Ureter (tissue), 1 donor: ENCODE measurements at regions not wholly inside any gene's neighbourhood (a gene's known extent, or its start where the extent isn't known, plus 50 kb on each side); places are given as distances from the start of the nearest gene placed in this dataset.
"Not testable (repeated sequence)": the region's sequence is repeated elsewhere in the genome, so short reads cannot be mapped to it uniquely, and the experiment has no call there.

Experiments
- DNase-seq: peaks from one replicate; pipeline ENCODE4 v3.0.0-alpha.2; 2020; ENCODE audit warnings: low spot score
- donor health status: DM: yes; HTN: yes; CAD: no.

DNA sequence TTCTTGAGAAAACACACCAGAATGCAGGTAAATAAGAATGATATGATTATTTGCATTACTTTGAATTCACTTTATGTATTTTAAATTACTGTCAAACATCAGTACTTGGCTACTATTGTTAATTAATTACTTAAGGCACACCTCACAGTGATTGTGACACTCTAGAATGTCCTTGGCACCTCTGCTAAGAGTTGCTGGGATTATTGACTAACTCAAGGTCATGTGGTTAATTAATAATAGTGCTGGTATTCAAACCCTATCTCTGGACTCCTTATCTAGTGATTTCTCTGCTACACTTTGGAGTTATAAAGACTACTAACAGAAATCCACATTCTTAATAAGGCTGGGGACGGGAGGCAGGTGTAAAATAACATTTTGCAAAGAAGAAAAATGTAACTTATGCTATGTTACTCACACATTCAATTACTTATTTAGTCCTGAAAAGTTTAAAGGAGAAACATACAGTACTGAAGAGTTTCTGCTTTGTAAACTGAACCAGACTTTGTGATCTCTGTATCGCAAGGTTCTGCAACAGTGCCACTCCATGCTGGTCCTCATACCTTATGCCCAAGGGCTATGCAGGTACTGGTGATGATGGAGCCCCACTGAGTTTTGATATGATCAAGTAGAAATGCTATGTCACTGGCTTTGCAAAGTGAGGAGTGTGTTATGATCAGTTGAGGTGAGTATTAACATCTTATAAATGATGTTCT, 242.7 kb downstream of the MID1IP1 start:
- no peak for DNase-seq

DNA sequence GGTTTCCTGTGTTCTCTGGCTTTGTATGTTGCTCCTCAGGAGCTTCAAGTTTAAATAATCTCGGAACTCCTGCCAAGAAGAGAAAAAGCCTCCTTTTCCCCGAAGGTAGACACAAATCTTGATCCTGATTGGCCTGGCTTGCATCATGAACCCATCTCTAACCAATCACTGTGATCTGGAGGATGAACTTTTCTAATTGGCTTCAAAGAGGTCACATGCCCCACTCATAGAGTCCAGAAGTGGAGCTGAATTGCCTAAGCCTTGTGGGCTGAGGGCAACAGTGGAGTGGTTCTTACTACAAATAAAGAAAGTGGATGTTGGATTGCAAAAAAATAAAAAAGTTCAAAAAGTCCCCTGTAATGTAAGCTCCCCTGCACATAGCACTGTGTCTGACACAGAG, 245.9 kb downstream of the MID1IP1 start:
- no peak for DNase-seq

DNA sequence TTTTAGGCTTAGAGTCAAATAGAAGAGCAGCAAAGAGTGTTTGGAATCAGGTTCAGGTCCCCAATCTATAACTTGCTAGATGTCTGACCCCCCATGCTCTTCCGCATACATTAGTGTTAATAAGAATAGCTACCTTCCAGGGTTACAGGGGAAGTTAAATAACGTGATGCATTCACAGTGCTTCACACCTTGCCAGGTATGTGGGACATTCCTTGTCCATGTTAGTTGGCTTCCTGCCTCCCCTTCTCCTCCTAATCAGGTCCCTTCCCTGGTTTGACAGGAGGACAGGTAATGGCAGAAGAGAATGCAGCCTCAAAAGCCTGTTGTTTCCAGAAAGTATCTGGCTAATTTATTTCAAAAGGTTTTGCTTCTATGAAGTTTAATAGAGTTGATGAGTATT, 248.7 kb downstream of the MID1IP1 start:
- DNase-seq = no peak

DNA sequence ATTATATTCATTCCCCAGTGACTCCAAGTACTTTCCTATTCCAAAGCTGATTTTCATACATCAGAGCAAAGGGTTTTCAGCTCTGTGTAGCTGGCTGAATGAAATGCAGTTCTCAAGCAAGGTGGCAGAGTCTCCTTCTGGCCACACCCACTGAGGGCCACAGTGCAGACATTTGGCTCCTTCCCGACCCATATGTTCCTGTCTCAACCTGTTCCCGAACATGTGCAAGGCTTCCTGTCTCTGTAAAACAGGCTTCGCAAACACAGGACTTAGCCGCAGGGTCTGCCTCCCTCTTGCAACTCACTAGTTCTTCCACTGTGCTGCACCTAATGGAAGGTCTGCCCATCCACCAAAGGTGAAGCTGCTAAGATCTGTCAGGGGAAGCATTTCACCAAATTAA, 249.2 kb downstream of the MID1IP1 start:
- DNase-seq = peak; percentile 51

DNA sequence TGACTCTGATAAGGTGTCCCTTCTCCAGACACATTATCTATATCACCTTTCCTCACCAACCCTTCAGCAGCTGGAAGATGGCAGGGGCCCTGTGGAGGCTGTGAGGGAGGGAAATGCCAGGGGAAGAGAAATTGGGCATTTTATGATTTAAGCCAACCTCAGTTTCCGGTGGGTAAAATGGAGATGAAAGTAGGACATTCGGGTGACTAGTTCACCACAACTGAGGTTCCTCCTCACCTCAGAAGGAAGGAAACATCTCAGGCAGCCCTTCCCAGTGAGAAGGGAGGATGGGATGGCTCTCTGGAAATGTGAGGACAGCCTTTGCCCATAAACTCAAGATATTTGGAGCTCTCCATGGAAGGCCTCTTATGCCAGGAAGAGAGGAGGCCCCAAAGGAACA, 251.5 kb downstream of the MID1IP1 start:
- DNase-seq = no peak

DNA sequence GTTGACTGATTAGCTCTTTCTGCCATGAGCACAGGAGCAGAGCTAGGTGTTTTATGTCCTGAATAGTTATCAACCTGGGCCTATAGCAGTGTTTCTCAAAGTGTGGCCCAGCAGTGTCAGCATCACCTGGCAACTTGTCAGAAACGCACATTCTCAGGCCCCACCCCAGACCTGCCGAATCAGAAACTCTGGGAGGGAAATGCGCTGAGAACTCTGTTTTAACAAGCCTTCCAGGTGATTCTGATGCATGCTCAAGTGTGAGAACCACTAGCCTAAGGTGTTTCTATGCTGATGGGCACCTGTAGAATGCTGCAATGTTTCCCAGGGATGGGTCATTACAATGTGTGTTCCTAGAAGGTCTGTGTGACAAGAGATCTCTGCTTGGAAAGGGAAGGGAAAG, 257.5 kb downstream of the MID1IP1 start:
- DNase-seq = no peak

DNA sequence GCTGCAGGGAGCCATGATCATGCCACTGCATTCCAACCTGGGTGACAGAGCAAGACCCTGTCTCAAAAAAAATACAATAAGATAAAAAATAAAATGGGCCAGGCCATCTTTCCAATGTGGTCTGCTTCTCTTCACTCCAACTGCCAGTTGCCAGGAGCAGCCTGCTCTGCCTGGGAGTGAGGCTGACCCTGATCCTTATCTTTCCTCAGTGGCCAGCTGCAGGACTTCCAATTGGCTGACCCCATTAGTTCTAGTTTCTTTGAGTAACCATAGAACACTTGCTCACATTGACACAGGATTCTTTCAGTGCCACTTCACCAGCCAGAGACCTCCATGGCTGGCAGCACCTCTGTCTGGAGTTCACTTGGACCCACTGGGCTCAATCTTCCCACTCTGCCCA, 258.6 kb downstream of the MID1IP1 start:
- no peak for DNase-seq

DNA sequence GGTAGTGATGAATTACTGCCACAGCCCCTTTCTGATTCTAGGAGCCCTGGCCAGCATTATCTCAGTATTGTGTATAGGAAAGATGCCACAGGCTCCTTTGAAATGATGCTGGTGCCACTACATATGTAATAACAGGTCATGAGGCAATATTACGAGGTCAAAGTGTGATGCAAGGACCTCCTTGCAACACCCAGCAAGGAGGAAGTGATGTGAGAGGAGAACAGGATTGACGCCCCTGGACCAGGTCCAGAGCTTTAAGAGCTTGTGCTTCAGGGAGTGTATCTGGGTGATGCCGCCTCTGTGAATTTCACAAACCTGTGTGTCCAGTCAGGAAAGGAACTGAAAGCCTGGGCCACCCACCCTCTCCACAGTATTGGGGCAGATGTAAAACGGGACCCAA, 261.8 kb downstream of the MID1IP1 start:
- peak; percentile 66 for DNase-seq

DNA sequence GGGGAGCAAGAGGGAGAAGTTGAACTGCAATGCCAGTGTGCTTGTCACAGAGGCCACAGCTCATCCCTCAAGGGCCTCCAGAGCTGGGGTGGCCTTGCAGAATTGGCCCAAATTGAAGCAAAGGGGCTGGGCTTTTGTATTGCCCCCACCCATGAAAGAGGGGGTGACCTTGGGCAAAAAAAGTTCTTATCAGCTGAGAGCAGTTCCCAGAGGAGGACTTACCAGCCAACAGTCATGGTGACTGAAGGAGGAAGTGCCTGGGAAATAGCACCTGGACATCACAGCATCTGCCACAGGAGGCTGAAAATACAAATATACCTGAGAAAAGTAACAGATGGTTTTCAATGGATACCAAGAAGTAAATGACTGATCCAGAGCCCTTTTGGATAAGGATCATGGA, 262.4 kb downstream of the MID1IP1 start:
- DNase-seq = no peak

DNA sequence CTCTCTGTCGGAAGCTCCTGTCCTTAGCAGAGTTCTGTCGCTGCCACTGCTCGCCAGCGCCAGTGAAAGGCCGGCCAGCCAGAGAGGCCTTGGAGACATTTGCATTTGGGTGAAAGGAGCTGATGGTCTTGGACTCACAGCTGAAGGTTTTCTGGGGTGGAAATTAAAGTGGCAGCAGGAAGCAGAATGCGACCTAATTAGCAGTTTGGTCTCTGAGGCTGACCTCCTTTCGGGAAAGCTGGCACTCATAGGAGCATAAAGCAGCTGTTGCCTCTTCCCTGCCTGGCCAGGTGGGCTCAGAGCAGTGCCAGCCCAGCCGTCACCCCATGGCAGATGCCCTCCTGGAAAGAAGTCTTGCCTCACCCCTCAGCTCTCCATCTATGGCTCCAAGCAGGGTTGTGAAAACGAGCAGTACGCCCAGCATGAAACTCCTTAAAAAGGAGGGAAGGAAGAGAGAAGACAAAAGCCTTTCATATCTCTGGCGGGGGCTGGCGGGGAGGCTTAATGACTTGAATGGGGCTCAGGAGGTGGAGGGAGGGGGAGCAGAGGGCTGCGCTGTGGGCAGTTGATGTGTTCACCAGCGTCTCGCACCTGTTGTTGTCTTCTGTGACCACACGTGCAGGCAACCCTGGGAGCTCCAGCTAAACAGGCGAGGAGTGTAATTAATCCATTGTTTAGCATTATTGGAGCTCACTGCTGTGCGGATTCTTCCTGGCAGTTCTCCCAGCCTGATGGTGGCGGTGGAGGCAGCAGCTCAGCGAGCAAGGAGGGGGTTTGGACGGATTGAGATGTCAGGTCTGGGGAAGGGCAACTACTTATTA, 264.0 kb downstream of the MID1IP1 start:
- DNase-seq = no peak

DNA sequence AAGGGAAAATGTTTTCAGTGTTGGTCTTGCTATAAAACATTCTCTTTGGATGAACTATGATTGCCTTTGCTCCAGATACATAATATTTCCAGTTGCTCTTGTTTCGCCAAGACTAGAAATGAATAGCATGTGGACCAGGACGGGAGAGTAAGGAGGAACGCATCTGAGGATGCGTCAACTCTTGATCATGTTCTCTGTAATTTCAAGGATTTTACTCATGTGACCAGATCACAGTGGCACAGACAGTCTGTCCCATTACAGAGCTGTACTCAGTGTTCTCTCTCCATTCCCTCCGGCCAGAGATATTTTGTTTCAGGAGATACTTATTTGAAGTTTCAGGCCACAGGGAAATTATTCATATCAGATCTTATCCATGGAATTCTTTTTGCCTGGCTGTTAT, 266.6 kb downstream of the MID1IP1 start:
- DNase-seq = no peak

DNA sequence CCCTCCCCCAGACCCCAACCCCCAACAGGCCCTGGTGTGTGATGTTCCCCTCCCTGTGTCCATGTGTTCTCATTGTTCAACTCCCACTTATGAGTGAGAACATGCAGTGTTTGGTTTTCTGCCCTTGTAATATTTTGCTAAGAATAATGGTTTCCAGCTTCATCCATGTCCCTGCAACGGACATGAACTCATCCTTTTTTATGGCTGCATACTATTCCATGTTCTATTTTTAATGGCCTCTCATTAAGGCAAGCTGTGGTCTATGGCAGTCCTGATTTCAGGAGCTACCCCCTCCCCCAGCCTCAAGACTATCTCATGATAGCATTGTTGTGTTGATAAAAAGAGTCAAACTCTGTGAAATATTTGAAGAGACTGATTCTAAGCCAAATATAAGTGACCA, 267.4 kb downstream of the MID1IP1 start:
- DNase-seq = not testable (repeated sequence)

DNA sequence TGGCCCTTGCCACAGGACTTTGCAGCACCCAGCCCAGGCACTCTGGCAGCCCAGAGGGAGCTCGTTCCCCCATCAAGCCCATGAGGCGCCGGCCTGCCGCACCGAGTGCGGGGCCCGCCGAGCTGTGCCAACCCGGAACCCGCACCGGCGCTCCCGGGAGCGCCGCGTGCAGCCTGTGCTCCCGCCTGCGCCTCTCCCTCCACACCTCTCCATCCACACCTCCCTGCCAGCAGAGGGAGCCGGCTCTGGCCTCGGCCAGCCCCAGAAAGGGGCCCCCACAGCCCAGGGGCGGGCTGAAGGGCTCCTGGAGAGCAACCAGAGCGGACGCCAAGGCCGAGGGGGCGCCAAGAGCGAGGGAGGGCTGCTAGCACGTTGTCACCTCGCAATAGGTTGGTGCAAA, 268.8 kb downstream of the MID1IP1 start:
- no peak for DNase-seq

DNA sequence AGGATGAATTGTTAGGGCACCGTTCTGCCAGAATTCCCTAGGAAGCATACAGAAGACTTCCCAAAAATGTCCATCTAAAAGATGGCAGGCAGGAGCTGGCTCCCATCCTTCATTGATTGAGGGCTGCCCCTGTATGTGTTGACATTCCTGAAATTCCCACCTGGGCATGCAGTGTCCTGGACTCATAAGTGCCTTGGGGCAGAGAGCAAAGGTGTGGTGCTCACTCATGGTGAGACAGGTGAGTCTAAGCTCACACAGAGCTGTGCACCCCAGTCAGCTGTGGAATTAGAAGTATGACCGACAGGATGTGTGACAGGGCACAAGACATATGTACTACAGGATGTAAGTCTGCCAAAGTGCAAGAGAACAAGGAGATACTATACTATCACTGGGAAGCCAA, 271.9 kb downstream of the MID1IP1 start:
- no peak for DNase-seq

DNA sequence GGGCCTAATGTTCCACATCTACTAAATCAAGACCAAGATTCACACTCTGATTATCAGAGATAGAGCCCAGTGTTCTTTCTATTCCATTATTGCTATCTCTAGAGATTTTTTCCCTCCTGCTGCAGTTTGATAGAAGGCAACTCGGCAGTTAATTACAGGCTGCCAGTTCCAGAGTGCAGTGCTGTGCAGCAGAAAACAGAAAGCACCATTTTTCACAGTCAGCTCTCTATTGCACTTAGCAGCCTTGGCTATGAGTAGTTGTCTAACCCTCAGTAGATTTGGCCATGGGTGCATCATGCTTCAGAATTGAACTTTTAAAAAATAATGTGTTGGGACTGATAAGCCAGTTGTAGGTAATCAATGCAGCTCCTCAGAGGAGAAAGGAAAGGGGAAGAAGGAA, 295.3 kb downstream of the MID1IP1 start:
- DNase-seq = no peak

DNA sequence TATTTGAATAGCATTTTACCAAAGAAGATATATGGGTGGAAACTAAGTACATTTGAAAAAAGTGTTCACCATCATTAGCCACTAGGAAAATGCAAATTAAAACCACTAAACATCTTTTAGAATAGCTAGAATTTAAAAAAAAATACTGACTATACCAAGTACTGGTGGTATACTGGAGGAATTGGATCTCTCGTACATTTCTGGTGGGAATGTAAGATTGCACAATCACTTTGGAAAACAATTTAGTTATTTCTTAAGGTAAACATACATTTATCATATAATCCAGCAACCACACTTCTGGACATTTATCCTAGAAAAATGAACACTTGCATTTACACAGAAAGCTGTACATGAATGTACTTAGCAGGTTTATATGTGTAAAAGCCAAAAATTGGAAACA, 303.5 kb downstream of the MID1IP1 start:
- no peak for DNase-seq

DNA sequence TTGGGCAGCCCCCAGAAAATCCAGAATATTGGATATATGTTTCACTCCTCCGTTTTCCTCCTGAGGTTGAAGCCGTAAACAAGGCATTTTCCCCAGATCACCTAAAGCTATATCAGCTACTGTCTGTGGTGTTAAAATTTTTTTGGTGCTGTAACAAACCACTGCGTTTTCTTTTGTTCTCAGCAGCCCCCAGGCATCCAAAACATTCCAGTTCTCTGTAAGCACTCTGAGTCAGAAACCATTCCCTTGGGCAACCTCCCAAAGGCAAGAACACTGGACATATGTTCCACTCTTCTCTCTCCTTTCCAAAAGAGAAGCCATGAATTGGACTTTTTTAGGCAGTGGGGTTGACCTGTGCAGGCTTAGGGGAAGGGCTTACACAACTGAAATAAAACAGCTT, 310.9 kb downstream of the MID1IP1 start:
- DNase-seq = no peak

DNA sequence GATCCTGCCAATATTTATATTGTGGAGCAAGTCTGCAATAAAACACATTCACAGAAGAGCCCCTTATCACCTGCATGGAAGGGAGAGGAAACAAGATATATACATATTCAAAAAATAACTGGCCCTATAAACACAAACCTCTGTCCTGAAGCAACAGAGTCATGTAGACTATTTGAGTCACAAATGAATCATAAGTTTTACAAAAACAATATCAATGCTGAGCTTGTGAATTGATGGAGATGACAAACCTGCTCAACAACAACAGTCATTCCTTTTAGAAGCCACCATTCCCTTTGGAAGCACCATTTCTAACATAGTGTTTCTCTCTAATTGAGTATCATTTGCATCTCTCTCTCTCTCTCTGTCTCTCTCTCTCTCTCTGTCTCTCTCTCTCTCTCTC, 313.9 kb downstream of the MID1IP1 start:
- DNase-seq = no peak

DNA sequence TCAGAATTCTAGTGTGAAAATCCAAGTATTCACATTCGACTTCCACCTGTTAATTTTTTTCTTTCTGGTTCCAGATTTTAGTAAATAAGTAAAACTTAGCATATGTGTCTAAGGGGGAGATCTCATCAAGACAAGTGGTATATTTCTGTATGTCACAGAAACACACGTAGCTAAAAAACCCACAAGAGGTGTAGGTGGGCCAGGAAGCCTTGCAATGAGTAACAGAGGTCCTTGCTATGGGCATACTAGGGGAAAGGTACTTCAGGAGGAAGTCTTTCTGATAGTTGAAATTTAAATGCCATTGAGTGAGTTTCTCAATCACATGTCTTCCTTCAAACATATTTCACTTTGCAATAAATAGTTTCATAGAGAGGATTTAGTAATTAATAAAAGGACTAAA, 315.8 kb downstream of the MID1IP1 start:
- DNase-seq = no peak

DNA sequence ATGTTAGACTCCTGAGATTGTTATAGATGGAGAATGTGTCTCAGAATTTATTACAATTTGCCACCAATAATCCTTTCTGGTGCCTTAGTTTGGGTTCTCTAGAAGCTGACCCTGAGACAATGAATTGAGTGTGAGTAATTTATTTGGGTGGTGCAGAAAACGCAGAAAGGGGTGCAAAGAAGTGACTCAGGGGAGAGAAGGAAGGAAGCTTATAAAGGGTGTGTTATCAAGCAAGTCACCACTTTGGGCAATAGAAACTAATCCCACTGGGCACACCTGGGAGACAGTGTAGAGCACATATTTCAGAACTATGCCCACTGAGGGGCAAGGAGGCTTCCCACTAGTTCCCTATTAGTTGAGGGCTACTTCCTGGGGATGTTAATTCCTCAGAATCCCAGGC, 320.6 kb downstream of the MID1IP1 start:
- no peak for DNase-seq

DNA sequence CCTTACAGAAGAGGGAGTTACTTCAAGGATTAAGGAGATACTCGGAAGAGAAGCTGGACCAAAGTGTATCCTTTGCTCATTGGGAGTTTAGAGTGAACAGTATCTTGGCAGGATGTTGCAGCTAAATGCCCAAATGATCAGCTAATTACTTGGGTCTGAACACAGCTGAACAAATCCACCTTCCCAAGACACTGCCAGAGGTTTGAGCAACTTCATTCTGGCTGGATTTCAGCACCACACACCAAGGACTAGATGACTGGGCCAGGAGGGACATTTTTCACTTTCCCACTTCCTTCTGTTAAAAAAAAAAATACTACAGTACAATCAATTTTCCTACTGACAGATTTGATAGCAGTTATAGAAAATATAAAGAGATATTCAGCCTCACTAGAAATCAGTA, 324.6 kb downstream of the MID1IP1 start:
- DNase-seq = no peak

DNA sequence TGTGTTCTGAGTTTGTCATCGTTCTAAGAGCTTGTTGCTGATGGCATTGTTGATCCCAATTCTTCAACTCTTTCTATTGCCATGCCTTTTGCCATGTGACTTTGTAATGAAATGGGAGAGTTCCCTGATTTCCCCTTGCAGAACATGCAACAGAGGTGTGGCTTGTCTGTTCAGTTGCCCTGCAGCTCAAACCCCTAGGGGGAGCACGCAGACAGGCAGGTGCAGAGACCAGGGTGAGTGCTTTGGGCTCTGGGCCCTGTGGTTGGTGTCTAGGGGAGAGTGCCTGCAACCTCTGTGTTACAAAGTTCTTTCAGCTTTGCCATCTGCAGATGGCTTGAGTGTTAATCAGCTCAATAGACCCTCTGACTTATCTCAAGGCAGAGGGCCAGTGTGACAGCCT, 332.7 kb downstream of the MID1IP1 start:
- DNase-seq = no peak

DNA sequence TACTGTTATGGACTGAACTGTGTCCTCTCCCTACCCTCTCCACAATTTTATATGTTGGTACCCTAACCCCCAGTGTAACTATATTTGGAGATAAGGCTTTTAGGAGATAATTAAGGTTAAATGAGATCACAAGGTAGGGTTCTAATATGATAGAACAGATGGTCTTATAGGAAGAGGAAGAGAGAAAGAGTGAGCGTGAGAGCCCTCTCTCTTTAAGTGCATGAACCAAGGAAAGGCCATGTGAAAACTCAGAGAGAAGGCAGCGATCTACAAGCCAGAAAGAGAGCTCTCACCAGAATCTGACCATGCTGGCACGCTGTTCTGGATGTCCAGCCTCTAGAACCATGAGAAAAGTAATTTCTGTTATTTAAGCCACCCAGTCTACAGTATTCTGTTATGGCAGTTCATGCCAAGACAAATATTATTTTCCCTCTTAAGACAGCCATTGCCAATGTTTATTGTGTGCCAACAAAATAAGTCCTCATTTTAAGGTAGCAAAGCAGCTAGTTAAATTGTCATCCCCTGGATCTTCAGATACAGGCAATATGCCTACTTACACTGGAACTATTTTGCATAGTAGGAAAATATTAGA, 336.2 kb downstream of the MID1IP1 start:
- no peak for DNase-seq
